DND-41 (cell line): ENCODE measurements at regions not wholly inside any gene's neighbourhood (a gene's known extent, or its start where the extent isn't known, plus 50 kb on each side); places are given as distances from the start of the nearest gene placed in this dataset.

ENCODE experiments used
- CTCF ChIP-seq: IDR thresholded peaks from 2 replicates; pipeline ENCODE4 v1.5.1; 2012; ENCODE audit warnings: borderline replicate concordance, low read length, moderate library complexity, mild to moderate bottlenecking; ENCODE audit not compliant: poor library complexity, severe bottlenecking; ENCODE audit errors: extremely low read depth
- EZH2 ChIP-seq: IDR thresholded peaks from 3 replicates; pipeline ENCODE4 v1.6.1; 2012; ENCODE audit warnings: borderline replicate concordance, low read depth, mild to moderate bottlenecking, moderate library complexity, low read length, inconsistent platforms; ENCODE audit not compliant: severe bottlenecking

- TF ChIP-seq CTCF (no peak), EZH2 (no peak)
These were observed 110.0 kb upstream of the OBI1 start for GRCh38 chr13:78768950-78769349.
